ENCODE measurements at regions not wholly inside any gene's neighbourhood (a gene's known extent, or its start where the extent isn't known, plus 50 kb on each side); places are given as distances from the start of the nearest gene placed in this dataset.

DNA sequence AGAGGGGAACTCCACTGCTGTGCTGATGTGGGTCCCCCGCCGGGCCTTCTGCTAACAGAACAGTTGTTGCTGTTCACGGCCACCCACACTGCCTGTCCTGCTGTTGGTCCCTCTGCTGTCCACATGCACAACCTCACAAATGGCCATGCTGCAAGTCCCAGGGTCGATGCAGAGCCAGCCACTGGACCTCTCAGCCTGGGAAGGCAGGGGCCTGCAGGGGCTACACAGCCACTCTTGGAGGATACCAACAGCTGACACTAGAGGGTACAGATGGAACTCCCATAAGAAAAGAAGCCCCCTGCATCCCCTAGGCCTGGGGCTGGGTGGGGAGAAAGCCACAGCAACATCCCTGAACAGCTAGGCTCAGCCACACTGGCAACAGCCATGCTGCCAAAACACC is 104.4 kb upstream of the IQSEC1 start:
- Mint-ChIP-seq H3K9me3 (peaks cover 30% of the 10 kb centered on the region), H3K4me1 (ENCODE audit: low read depth) (no peaks in the 10 kb centered on the region), H3K27ac (no peak overlapping the region), H3K4me3 (no peak overlapping the region), H3K27me3 (peaks cover 1% of the 10 kb centered on the region), H3K36me3 (ENCODE audit: low read depth) (no peaks in the 10 kb centered on the region)
- intact Hi-C loops (cut with micrococcal nuclease): no loop called here

GRCh38 chr3:13177236-13177635 is 104.0 kb upstream of the IQSEC1 start:
- intact Hi-C loops (cut with micrococcal nuclease): no loop called here
- H3K27me3 Mint-ChIP-seq: peaks cover 1% of the 10 kb centered on the region
- H3K9me3 Mint-ChIP-seq: peaks cover 30% of the 10 kb centered on the region
- H3K4me3 Mint-ChIP-seq: no peak overlapping the region
- H3K4me1 Mint-ChIP-seq (ENCODE audit: low read depth): no peaks in the 10 kb centered on the region
- no peaks in the 10 kb centered on the region for H3K36me3 Mint-ChIP-seq (ENCODE audit: low read depth)
- H3K27ac Mint-ChIP-seq: no peak overlapping the region

DNA sequence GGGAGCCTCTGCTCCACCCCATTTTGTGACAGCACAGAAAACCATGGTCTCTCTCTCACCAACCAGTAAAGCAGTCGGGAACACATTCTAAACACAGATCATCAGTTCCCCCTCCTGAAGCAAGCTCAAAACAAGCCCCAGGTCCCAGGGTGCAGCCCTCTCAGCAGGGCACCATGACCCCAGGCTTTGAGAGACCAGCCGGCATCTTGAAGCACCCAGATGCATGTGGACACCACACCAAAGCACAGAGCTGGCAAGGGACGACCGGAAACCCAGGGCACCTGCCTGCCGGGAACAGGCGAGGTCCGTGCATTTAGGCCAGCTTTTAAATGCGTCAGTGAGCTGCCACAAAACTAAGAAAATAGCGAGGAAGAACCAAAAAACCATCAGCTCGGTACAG is 103.2 kb upstream of the IQSEC1 start:
- no peaks in the 10 kb centered on the region for H3K4me1 Mint-ChIP-seq (ENCODE audit: low read depth)
- peaks cover 1% of the 10 kb centered on the region for H3K27me3 Mint-ChIP-seq
- intact Hi-C loops (cut with micrococcal nuclease): no loop called here
- no peak overlapping the region for H3K27ac Mint-ChIP-seq
- no peaks in the 10 kb centered on the region for H3K36me3 Mint-ChIP-seq (ENCODE audit: low read depth)
- H3K9me3 Mint-ChIP-seq: peaks cover 30% of the 10 kb centered on the region
- H3K4me3 Mint-ChIP-seq: no peak overlapping the region

DNA sequence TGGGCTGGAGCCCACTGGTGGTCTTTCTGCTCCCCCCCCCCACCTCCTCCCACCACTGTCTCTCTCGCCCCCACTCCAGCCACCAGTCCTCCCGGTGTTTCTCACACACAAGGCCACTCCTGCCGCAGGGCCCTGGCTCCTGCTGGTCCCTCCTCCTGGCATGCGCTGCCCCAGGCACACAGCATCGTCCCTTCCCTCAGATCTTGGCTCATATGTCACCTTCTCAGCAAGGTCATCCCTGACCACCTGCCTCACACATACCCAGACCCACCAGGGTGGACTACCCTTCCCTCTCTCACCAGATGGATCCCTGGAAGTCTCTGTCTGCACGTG is 101.5 kb upstream of the IQSEC1 start:
- Mint-ChIP-seq H3K27ac (no peak overlapping the region), H3K9me3 (peaks cover 18% of the 10 kb centered on the region), H3K4me1 (ENCODE audit: low read depth) (no peaks in the 10 kb centered on the region), H3K27me3 (peaks cover 3% of the 10 kb centered on the region), H3K4me3 (no peak overlapping the region), H3K36me3 (ENCODE audit: low read depth) (no peaks in the 10 kb centered on the region)
- intact Hi-C loops (cut with micrococcal nuclease): no loop called here

DNA sequence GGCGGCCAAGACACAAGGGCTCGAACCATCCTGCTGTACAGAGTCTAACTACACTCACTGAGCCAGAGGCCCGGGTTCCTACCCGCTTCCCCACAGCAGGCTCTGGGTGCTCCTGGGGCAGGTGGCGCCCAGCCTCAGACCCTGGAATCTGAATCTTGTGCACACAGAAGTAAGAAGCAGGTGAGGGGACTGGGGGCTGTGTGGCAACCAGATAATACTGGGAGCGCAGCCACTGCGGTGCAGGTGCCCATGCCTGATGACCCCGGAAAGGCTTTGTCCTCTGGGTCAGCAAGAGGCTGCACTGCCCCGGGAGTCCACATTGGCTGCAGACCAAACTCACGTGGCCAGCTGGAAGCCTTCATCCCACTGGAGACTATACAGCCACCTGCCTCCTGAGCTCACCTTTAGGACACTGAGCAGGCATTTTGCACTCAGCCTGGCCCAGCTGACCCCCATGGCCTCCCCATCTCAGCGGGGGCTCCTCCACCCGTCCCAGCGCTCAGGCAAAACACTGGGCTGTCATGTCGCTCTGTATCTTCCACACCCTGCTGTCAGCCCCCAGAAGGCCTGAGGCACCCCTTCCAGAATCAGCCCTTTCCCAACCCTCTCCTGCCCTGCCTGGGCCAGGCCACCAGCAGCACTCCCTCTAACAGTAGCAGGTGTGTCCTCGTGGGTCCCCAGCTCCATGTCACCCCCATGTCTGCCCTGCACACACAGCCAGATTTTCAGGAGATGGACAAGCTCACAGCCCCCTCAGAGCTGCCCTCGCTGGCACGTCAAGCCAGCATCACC is 101.0 kb upstream of the IQSEC1 start:
- Mint-ChIP-seq H3K4me3 (no peak overlapping the region), H3K27me3 (peaks cover 6% of the 10 kb centered on the region), H3K4me1 (ENCODE audit: low read depth) (no peaks in the 10 kb centered on the region), H3K36me3 (ENCODE audit: low read depth) (no peaks in the 10 kb centered on the region), H3K27ac (no peak overlapping the region), H3K9me3 (peaks cover 16% of the 10 kb centered on the region)
- intact Hi-C loops (cut with micrococcal nuclease): no loop called here

GRCh38 chr3:13173186-13173585 is 100.0 kb upstream of the IQSEC1 start:
- H3K36me3 Mint-ChIP-seq (ENCODE audit: low read depth): no peaks in the 10 kb centered on the region
- no peak overlapping the region for H3K27ac Mint-ChIP-seq
- peaks cover 6% of the 10 kb centered on the region for H3K27me3 Mint-ChIP-seq
- no peaks in the 10 kb centered on the region for H3K4me1 Mint-ChIP-seq (ENCODE audit: low read depth)
- H3K9me3 Mint-ChIP-seq: peaks cover 5% of the 10 kb centered on the region
- H3K4me3 Mint-ChIP-seq: no peak overlapping the region
- intact Hi-C loops (cut with micrococcal nuclease): no loop called here

DNA sequence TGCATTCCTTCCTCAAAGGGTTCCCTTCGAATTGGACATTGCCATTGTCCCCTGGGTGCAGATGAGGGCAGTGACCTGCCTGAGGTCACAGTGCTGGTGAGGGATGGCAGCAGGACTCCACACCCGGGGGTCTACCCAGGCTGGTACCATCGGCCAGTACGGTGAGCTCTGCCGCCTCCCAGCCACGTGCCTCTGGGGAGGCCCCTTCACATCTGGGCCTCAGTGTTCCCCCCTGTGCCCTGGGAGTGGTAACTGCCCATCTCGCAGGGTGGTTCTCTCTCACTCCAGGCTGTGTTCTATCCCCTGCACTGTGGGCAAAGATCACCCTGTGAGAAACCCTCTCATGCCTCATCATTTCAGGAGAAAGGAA is 99.4 kb upstream of the IQSEC1 start:
- H3K27me3 Mint-ChIP-seq: peaks cover 6% of the 10 kb centered on the region
- intact Hi-C loops (cut with micrococcal nuclease): no loop called here
- H3K4me3 Mint-ChIP-seq: no peak overlapping the region
- no peaks in the 10 kb centered on the region for H3K9me3 Mint-ChIP-seq
- no peaks in the 10 kb centered on the region for H3K4me1 Mint-ChIP-seq (ENCODE audit: low read depth)
- H3K27ac Mint-ChIP-seq: no peak overlapping the region
- H3K36me3 Mint-ChIP-seq (ENCODE audit: low read depth): no peaks in the 10 kb centered on the region

DNA sequence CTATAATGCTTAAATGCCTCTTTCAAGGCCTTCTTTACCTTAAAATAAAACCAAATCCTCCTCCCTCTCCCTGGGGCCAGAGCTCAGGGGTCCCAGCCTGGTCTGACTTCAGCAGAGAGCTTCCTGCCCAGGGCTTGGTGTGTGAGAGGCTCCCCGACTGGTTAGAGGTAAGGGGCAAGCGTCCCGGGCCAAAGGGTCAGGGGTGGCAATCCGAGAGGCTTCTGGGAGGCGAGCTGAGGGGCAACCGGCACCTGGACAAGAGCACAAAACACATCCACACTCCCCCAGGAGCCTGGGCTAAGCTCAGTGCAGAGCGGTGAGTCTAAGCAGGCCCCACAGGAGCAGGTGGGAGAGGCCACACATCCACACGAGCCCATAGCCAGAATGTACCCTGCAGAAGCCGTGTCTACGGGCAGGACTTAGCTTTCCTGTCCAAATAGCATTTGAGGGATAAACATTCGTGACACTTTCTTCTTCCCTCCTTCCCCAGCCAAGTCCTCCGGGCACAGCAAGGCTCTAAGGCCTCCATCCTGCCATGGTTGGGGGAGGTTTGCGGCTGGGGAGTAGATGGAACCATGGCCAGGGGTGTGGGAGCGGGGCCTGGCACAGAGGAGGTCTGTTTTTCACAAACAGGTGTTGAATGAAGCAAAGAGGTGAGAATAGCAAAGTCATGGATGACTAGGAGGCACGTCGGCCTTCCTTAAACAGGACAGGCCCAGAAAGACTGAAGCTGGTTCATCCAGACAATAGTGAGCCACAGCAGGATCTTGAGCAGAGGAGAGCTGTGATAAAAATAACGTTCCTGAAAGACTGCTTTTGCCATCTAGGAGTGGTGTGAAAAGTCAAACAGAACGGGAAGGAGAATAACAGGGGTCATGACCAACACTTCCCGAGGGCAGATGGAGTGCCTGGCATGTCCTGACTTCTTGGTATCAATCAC is 98.7 kb upstream of the IQSEC1 start:
- no peak overlapping the region for H3K4me3 Mint-ChIP-seq
- intact Hi-C loops (cut with micrococcal nuclease): no loop called here
- H3K27me3 Mint-ChIP-seq: peaks cover 6% of the 10 kb centered on the region
- no peaks in the 10 kb centered on the region for H3K4me1 Mint-ChIP-seq (ENCODE audit: low read depth)
- H3K36me3 Mint-ChIP-seq (ENCODE audit: low read depth): no peaks in the 10 kb centered on the region
- H3K27ac Mint-ChIP-seq: no peak overlapping the region
- H3K9me3 Mint-ChIP-seq: no peaks in the 10 kb centered on the region

GRCh38 chr3:13170317-13170716 is 97.1 kb upstream of the IQSEC1 start:
- Mint-ChIP-seq H3K4me1 (ENCODE audit: low read depth) (no peaks in the 10 kb centered on the region), H3K27me3 (peaks cover 9% of the 10 kb centered on the region), H3K4me3 (no peak overlapping the region), H3K36me3 (ENCODE audit: low read depth) (no peaks in the 10 kb centered on the region), H3K9me3 (no peaks in the 10 kb centered on the region), H3K27ac (no peak overlapping the region)
- intact Hi-C loops (cut with micrococcal nuclease): no loop called here

- Mint-ChIP-seq H3K4me1 (ENCODE audit: low read depth) (no peaks in the 10 kb centered on the region), H3K4me3 (no peak overlapping the region), H3K27me3 (peaks cover 7% of the 10 kb centered on the region), H3K36me3 (ENCODE audit: low read depth) (no peaks in the 10 kb centered on the region), H3K9me3 (no peaks in the 10 kb centered on the region), H3K27ac (no peak overlapping the region)
- intact Hi-C loops (cut with micrococcal nuclease): no loop called here
Observed at GRCh38 chr3:13168391-13168790, 95.2 kb upstream of the IQSEC1 start.

DNA sequence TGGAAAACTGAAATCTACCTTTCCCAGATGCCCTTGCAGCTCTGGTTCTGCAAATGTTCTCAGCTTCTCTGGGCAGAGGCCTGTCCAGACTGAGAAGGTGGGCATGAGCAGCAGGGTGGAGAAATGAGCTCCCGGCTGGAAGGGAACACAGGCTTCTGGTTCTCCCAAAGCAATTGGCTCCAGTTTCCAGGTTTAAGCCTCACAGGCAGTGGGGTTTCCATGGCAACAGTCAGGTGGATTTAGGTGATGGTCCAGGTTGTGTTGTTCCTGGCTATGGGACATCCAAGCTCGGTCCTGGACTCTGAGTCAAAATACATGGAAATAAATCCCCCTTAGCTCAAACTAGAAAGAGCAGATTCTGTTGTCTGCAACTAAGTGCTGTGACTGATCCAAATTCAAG is 94.6 kb upstream of the IQSEC1 start:
- H3K4me1 Mint-ChIP-seq (ENCODE audit: low read depth): no peaks in the 10 kb centered on the region
- H3K27me3 Mint-ChIP-seq: peaks cover 7% of the 10 kb centered on the region
- no peak overlapping the region for H3K27ac Mint-ChIP-seq
- intact Hi-C loops (cut with micrococcal nuclease): no loop called here
- no peaks in the 10 kb centered on the region for H3K9me3 Mint-ChIP-seq
- no peak overlapping the region for H3K4me3 Mint-ChIP-seq
- no peaks in the 10 kb centered on the region for H3K36me3 Mint-ChIP-seq (ENCODE audit: low read depth)

DNA sequence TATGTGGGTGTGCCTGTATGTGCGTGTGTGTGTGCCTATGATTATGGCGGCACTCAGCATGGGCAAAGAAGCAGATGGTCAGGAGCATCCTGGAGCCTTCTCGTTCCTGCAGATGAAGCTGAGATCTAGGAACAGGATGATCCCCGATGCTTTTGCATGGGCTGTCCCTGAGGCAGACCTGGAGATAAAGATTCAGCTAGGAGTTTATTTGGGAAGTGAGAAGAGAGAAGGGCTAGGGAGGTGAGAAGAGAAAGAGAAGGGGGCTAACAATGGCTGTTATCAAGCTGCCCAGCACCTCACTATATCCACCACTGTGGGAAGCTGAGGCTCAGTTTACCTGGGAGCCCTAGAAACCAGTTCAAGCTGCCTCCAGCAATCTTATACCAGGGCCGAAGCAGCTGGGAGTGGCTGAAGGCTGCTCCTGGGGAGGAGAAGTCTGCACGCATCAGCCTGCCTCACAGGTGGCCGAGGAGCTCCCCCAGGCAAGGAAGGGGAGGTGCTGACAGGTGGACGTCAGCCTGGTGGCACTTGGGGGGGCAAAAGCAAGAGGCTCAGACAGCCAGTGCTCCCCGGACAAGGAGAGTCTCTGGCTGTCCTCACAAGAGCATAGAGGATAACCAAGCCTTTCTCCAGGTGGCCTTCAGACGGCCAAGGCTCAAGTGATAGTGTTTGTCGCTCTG is 94.0 kb upstream of the IQSEC1 start:
- H3K27me3 Mint-ChIP-seq: peaks cover 7% of the 10 kb centered on the region
- no peaks in the 10 kb centered on the region for H3K9me3 Mint-ChIP-seq
- H3K4me1 Mint-ChIP-seq (ENCODE audit: low read depth): no peaks in the 10 kb centered on the region
- no peaks in the 10 kb centered on the region for H3K36me3 Mint-ChIP-seq (ENCODE audit: low read depth)
- no peak overlapping the region for H3K27ac Mint-ChIP-seq
- intact Hi-C loops (cut with micrococcal nuclease): no loop called here
- H3K4me3 Mint-ChIP-seq: no peak overlapping the region

DNA sequence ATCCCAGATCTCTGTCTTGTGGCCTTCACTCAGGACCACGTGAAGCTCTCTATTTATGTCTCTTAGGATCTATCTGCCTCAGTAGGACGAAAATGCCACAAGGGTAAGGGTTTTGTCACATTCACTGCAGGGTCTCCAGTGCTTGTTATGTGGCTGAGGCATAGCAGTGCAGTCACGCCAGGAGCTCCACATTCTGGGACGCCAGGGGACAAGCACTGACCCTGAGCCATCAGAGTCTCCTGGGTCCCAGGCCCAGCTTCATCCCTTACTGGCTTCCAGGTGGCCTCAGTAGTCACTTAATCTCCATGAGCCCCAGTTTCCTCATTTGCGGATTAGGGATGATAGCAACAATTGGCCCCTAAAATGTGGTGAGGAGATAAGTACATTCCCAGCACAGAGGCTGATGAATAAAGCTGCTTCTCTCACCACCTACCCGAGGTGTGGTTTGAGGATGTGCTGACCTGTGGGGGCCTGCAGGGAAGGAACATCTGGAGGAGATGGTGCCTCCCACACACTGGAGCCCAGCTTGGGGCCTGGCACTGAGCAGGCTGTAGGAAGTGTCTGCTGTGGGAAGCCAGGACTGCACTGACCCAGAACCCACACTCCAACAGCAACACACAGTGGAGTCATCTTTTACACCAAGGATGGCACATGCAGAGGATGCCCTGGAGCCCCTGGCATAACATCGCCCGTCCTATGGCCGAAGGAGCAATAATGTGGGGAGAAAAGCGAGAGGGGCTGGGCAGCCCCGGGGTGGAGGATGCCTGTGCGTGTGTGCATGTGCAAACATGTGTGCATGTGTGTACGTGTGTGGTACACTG is 93.2 kb upstream of the IQSEC1 start:
- H3K9me3 Mint-ChIP-seq: no peaks in the 10 kb centered on the region
- H3K27me3 Mint-ChIP-seq: peaks cover 7% of the 10 kb centered on the region
- intact Hi-C loops (cut with micrococcal nuclease): no loop called here
- H3K27ac Mint-ChIP-seq: no peak overlapping the region
- no peak overlapping the region for H3K4me3 Mint-ChIP-seq
- H3K4me1 Mint-ChIP-seq (ENCODE audit: low read depth): no peaks in the 10 kb centered on the region
- no peaks in the 10 kb centered on the region for H3K36me3 Mint-ChIP-seq (ENCODE audit: low read depth)
